Right lobe of liver (tissue), 6 donors: ENCODE measurements at regions not wholly inside any gene's neighbourhood (a gene's known extent, or its start where the extent isn't known, plus 50 kb on each side); places are given as distances from the start of the nearest gene placed in this dataset.

Source experiments
- ATAC-seq, 4 donors: fragments of 200-7000 bp; cut with Tn5 transposase; one replicate each; pipeline ENCODE4 v1.9.1; 2020; ENCODE audit warnings: mild to moderate bottlenecking in 4 of 4, moderate library complexity in 4 of 4
- DNase-seq, 3 donors: peaks; one replicate each; pipeline ENCODE4 v3.0.0-alpha.2; 2020
- H3K27ac ChIP-seq, 3 donors: fragments of 200-600 bp; one replicate each; pipeline ENCODE4 v1.8.0; 2022
- H3K27me3 ChIP-seq, 2 donors: fragments of 200-600 bp; one replicate each; pipeline ENCODE4 v1.8.0; 2022
- H3K36me3 ChIP-seq, 4 donors: fragments of 200-600 bp; sonication (generic) in 1 of 4; one replicate each; pipeline versions ENCODE4 v1.5.1 to v1.8.0; 2017 to 2022; ENCODE audit warnings: control low read depth in 1 of 4
- H3K4me1 ChIP-seq, 4 donors: fragments of 200-600 bp; sonication (generic) in 1 of 4; one replicate each; pipeline versions ENCODE4 v1.5.1 to v1.8.0; 2017 to 2022; ENCODE audit warnings: control low read depth in 1 of 4
- H3K4me3 ChIP-seq, 3 donors: fragments of 200-600 bp; one replicate each; pipeline ENCODE4 v1.8.0; 2022
- H3K9me3 ChIP-seq, 4 donors: fragments of 200-600 bp; sonication (generic) in 1 of 4; one replicate each; pipeline versions ENCODE4 v1.5.1 to v1.8.0; 2017 to 2022; ENCODE audit warnings: control low read depth in 1 of 4
- POLR2A ChIP-seq: fragments of 450-650 bp; IDR thresholded peaks from one replicate; pipeline ENCODE4 v1.6.1; 2017; ENCODE audit warnings: antibody characterized with exemption, mild to moderate bottlenecking
- WGBS: methylation state at CpG from one replicate; pipeline ENCODE4 v1.1.6; 2018; ENCODE audit warnings: low coverage, low lambda C conversion rate; ENCODE audit not compliant: insufficient coverage; ENCODE audit errors: missing lambda C conversion rate; 5-methylcytosine and 5-hydroxymethylcytosine counted together
- intact Hi-C, 2 donors: fragments of 100-400 bp; cut with DNase I; formaldehyde crosslinking; loops; one replicate each; pipeline versions ENCODE4 v1.11.2 to v1.14.1; 2022
- TF ChIP-seq, protein P1 (sequence below), 4 donors: fragments of 200-600 bp in 3 of 4; fragments of 450-650 bp in 1 of 4; IDR thresholded peaks; one replicate each; pipeline versions ENCODE4 v1.5.1 to v1.8.0; 2016 to 2022; ENCODE audit warnings: antibody characterized with exemption in 4 of 4, mild to moderate bottlenecking in 2 of 4
- donor health status: DM: no; HTN: yes; CAD: no.
- donor health status: DM: no; HTN: no; CAD: no.
- donor health status: DM: no; HTN: no; CAD: no.
- donor health status: DM: no; HTN: yes; CAD: no.
- donor health status: DM: no; HTN: yes; CAD: no.

- no peaks in the 10 kb centered on the region for H3K36me3 ChIP-seq
- 85% methylated on average over 4 of the region's 5 CpGs for WGBS
- ATAC-seq, result no peak
Measured at GRCh38 chr5:14988223-14988622, 116.6 kb upstream of the ANKH start.

DNA sequence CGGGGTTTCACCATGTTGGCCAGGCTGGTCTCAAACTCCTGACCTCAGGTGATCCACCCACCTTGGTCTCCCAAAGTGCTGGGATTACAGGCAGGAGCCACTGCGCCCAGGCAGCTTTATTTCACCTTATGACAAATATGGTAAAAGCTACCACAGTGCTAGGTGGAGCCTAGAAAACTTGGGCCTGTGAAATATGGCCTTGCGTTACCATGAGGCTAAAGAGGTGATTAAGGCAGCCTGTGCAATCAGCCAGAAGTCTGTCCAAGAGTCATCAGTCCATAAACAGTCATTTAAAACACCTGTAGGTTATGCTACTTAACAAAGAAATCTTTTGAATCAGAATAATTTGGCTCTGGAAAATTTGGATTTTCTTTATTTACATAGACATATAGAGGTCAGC lies 114.8 kb upstream of the ANKH start:
- intact Hi-C loops, result no loop called here
- ATAC-seq (no peak), DNase-seq (no peak)
- no peak for TF ChIP-seq POLR2A
- TF ChIP-seq, protein P1, sequence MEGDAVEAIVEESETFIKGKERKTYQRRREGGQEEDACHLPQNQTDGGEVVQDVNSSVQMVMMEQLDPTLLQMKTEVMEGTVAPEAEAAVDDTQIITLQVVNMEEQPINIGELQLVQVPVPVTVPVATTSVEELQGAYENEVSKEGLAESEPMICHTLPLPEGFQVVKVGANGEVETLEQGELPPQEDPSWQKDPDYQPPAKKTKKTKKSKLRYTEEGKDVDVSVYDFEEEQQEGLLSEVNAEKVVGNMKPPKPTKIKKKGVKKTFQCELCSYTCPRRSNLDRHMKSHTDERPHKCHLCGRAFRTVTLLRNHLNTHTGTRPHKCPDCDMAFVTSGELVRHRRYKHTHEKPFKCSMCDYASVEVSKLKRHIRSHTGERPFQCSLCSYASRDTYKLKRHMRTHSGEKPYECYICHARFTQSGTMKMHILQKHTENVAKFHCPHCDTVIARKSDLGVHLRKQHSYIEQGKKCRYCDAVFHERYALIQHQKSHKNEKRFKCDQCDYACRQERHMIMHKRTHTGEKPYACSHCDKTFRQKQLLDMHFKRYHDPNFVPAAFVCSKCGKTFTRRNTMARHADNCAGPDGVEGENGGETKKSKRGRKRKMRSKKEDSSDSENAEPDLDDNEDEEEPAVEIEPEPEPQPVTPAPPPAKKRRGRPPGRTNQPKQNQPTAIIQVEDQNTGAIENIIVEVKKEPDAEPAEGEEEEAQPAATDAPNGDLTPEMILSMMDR (IDR thresholded peaks at IDR 0.05), result no peak
- Histone ChIP-seq H3K9me3 (no peaks in the 10 kb centered on the region), H3K36me3 (no peaks in the 10 kb centered on the region), H3K27me3 (no peaks in the 10 kb centered on the region), H3K4me1 (no peaks in the 10 kb centered on the region), H3K4me3 (no peak overlapping the region), H3K27ac (no peak overlapping the region)
- 97% methylated on average over 3 of the region's 3 CpGs for WGBS

More at GRCh38 chr5:14988223-14988622, 116.6 kb upstream of the ANKH start:
- TF ChIP-seq POLR2A, result no peak
- TF ChIP-seq, protein P1 (IDR thresholded peaks at IDR 0.05), result no peak
- Histone ChIP-seq H3K27me3 (no peaks in the 10 kb centered on the region), H3K4me3 (no peak overlapping the region), H3K4me1 (no peaks in the 10 kb centered on the region), H3K9me3 (no peaks in the 10 kb centered on the region), H3K27ac (no peak overlapping the region)
- intact Hi-C loops, result no loop called here
- DNase-seq, result no peak

- DNase-seq (no peak), ATAC-seq (peak in 2 of 4 donors; percentile 15 to 43)
- Histone ChIP-seq H3K9me3 (no peaks in the 10 kb centered on the region), H3K4me3 (no peak overlapping the region), H3K27ac (no peak overlapping the region), H3K27me3 (no peaks in the 10 kb centered on the region), H3K4me1 (no peaks in the 10 kb centered on the region), H3K36me3 (no peaks in the 10 kb centered on the region)
- WGBS, result 60% methylated on average over 6 of the region's 6 CpGs
- TF ChIP-seq, protein P1 (IDR thresholded peaks at IDR 0.05), result no peak
- TF ChIP-seq POLR2A, result no peak
- intact Hi-C loops, result no loop called here
Measured at GRCh38 chr5:14983666-14984441, 112.3 kb upstream of the ANKH start.

GRCh38 chr5:14980698-14981097 lies 109.1 kb upstream of the ANKH start:
- H3K4me1 ChIP-seq, result no peaks in the 10 kb centered on the region
- TF ChIP-seq, protein P1 (IDR thresholded peaks at IDR 0.05), result no peak
- TF ChIP-seq POLR2A, result no peak

More at GRCh38 chr5:14980698-14981097, 109.1 kb upstream of the ANKH start:
- H3K27me3 ChIP-seq, result no peaks in the 10 kb centered on the region
- intact Hi-C loops, result no loop called here
- H3K9me3 ChIP-seq, result no peaks in the 10 kb centered on the region
- H3K36me3 ChIP-seq, result no peaks in the 10 kb centered on the region
- ATAC-seq (peak; percentile 36 to 77 (median 55)), DNase-seq (no peak)
- 67% methylated on average over 2 of the region's 2 CpGs for WGBS
- no peak overlapping the region for H3K4me3 ChIP-seq
- no peak overlapping the region for H3K27ac ChIP-seq
